ENCODE measurements at regions not wholly inside any gene's neighbourhood (a gene's known extent, or its start where the extent isn't known, plus 50 kb on each side); places are given as distances from the start of the nearest gene placed in this dataset.

- Histone ChIP-seq H3K9me3 (ENCODE audit: low read length) (no peaks in the 10 kb centered on the region), H3K9me2 (replicated peaks; ENCODE audit: low read length) (no peaks in the 10 kb centered on the region), H3K27me3 (ENCODE audit: low read length) (no peaks in the 10 kb centered on the region), H3K4me2 (ENCODE audit: low read length) (no peak overlapping the region), H3K4me1 (ENCODE audit: insufficient read depth, low read length) (no peaks in the 10 kb centered on the region), H3K79me2 (ENCODE audit: low read length) (no peaks in the 10 kb centered on the region), H3K9ac (ENCODE audit: low read length) (no peak overlapping the region), H3K36me3 (ENCODE audit: low read depth, low read length) (no peaks in the 10 kb centered on the region), H3F3A (ENCODE audit: low read length, unreplicated experiment) (no peaks in the 10 kb centered on the region), H3K4me3 (ENCODE audit: low read length) (no peak overlapping the region), H2AFZ (ENCODE audit: low read length) (no peak overlapping the region), H4K20me1 (ENCODE audit: low read length) (no peaks in the 10 kb centered on the region), H3K27ac (ENCODE audit: low read length) (no peak overlapping the region)
- TF ChIP-seq CTCF (conservative IDR thresholded peaks at IDR 0.05; ENCODE audit: low read depth, low read length): no peak
- no peak for TF ChIP-seq EZH2 (IDR thresholded peaks at IDR 0.05; ENCODE audit: low read length, unreplicated experiment)
- TF ChIP-seq EZH2phosphoT487 (IDR thresholded peaks at IDR 0.05; ENCODE audit: borderline replicate concordance, low read length): no peak
- ChIA-PET CTCF (no interaction called here), POLR2A (ENCODE audit: unreplicated experiment) (no interaction called here)
- no peak for DNase-seq
- ATAC-seq: no peak
- no TSS peak for BruUV-seq (replicated peaks)
- intact Hi-C loops (cut with micrococcal nuclease): no loop called here
Measured at GRCh38 chr9:11894136-11894535, 799.0 kb upstream of the TYRP1 start.

DNA sequence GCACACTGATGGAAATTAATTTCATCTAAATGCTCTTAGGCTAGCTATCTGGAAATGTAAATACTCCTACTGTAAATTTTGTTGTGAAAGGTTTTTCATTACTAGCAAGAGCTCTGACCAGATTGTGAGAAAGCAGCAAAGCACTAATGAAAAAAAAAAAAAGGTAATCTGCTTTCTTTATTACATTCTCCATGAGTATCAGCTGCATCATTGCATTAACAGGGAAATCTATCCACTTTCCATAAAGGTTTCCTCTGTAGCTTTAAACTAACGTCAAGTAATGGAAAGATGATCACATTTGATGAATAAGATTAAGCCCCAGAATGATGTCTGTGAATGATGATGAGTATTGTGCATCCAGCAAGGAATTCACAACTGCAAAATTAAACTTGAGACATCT lies 790.6 kb upstream of the TYRP1 start:
- Histone ChIP-seq H3K79me2 (ENCODE audit: low read length) (no peaks in the 10 kb centered on the region), H3K9me3 (ENCODE audit: low read length) (no peaks in the 10 kb centered on the region), H3K27me3 (ENCODE audit: low read length) (no peaks in the 10 kb centered on the region), H3K9ac (ENCODE audit: low read length) (no peak overlapping the region), H3K36me3 (ENCODE audit: low read depth, low read length) (no peaks in the 10 kb centered on the region), H2AFZ (ENCODE audit: low read length) (no peak overlapping the region), H3K9me2 (replicated peaks; ENCODE audit: low read length) (no peaks in the 10 kb centered on the region), H3K4me3 (ENCODE audit: low read length) (no peak overlapping the region), H3K27ac (ENCODE audit: low read length) (no peak overlapping the region), H3K4me1 (ENCODE audit: insufficient read depth, low read length) (no peaks in the 10 kb centered on the region), H3F3A (ENCODE audit: low read length, unreplicated experiment) (no peaks in the 10 kb centered on the region), H4K20me1 (ENCODE audit: low read length) (no peaks in the 10 kb centered on the region), H3K4me2 (ENCODE audit: low read length) (no peak overlapping the region)
- no peak for DNase-seq
- ChIA-PET CTCF (no interaction called here), POLR2A (ENCODE audit: unreplicated experiment) (no interaction called here)
- TF ChIP-seq CTCF (conservative IDR thresholded peaks at IDR 0.05; ENCODE audit: low read depth, low read length) (no peak), EZH2phosphoT487 (IDR thresholded peaks at IDR 0.05; ENCODE audit: borderline replicate concordance, low read length) (no peak), EZH2 (IDR thresholded peaks at IDR 0.05; ENCODE audit: low read length, unreplicated experiment) (no peak)
- no peak for ATAC-seq
- intact Hi-C loops (cut with micrococcal nuclease): no loop called here
- no TSS peak for BruUV-seq (replicated peaks)

GRCh38 chr9:11915699-11916098 lies 777.5 kb upstream of the TYRP1 start:
- BruUV-seq (replicated peaks): no TSS peak
- no peak for ATAC-seq

More at GRCh38 chr9:11915699-11916098, 777.5 kb upstream of the TYRP1 start:
- no peak for TF ChIP-seq EZH2 (IDR thresholded peaks at IDR 0.05; ENCODE audit: low read length, unreplicated experiment)
- TF ChIP-seq EZH2phosphoT487 (IDR thresholded peaks at IDR 0.05; ENCODE audit: borderline replicate concordance, low read length): no peak
- no peak for TF ChIP-seq CTCF (conservative IDR thresholded peaks at IDR 0.05; ENCODE audit: low read depth, low read length)
- CTCF ChIA-PET: no interaction called here
- Histone ChIP-seq H3F3A (ENCODE audit: low read length, unreplicated experiment) (no peaks in the 10 kb centered on the region), H4K20me1 (ENCODE audit: low read length) (no peaks in the 10 kb centered on the region), H3K9ac (ENCODE audit: low read length) (no peak overlapping the region), H3K4me2 (ENCODE audit: low read length) (no peak overlapping the region), H3K9me3 (ENCODE audit: low read length) (no peaks in the 10 kb centered on the region), H3K27ac (ENCODE audit: low read length) (no peak overlapping the region), H2AFZ (ENCODE audit: low read length) (no peak overlapping the region), H3K79me2 (ENCODE audit: low read length) (no peaks in the 10 kb centered on the region), H3K4me3 (ENCODE audit: low read length) (no peak overlapping the region), H3K4me1 (ENCODE audit: insufficient read depth, low read length) (no peaks in the 10 kb centered on the region), H3K36me3 (ENCODE audit: low read depth, low read length) (no peaks in the 10 kb centered on the region), H3K27me3 (ENCODE audit: low read length) (no peaks in the 10 kb centered on the region), H3K9me2 (replicated peaks; ENCODE audit: low read length) (no peaks in the 10 kb centered on the region)
- no peak for DNase-seq
- POLR2A ChIA-PET (ENCODE audit: unreplicated experiment): no interaction called here
- intact Hi-C loops (cut with micrococcal nuclease): no loop called here
